Stimulated activated CD8-positive, alpha-beta memory T cell treated with anti-CD3 and anti-CD28 coated beads, Interleukin-4, amount 100 ng/mL, for 48 hours (primary cell): ENCODE measurements at regions not wholly inside any gene's neighbourhood (a gene's known extent, or its start where the extent isn't known, plus 50 kb on each side); places are given as distances from the start of the nearest gene placed in this dataset.
"Not testable (repeated sequence)": the region's sequence is repeated elsewhere in the genome, so short reads cannot be mapped to it uniquely, and the experiment has no call there.

Experiments used
- DNase-seq: peaks from one replicate; pipeline ENCODE4 v3.0.0-alpha.2; 2020

- no peak for DNase-seq
These were observed 926.4 kb upstream of the SLC35B3 start for GRCh38 chr6:9361749-9362148.

GRCh38 chr6:9360881-9361280, 925.5 kb upstream of the SLC35B3 start:
- no peak for DNase-seq

GRCh38 chr6:9347608-9348007, 912.3 kb upstream of the SLC35B3 start:
- DNase-seq = no peak

GRCh38 chr6:9346923-9347322, 911.6 kb upstream of the SLC35B3 start:
- no peak for DNase-seq

- DNase-seq = no peak
These were observed 900.1 kb upstream of the SLC35B3 start for GRCh38 chr6:9335431-9335830.

GRCh38 chr6:9334979-9335378, 899.6 kb upstream of the SLC35B3 start:
- DNase-seq = no peak

GRCh38 chr6:9332241-9332780, 897.0 kb upstream of the SLC35B3 start:
- DNase-seq = no peak

- DNase-seq = no peak
These were observed 881.5 kb upstream of the SLC35B3 start for GRCh38 chr6:9316831-9317230.

- DNase-seq = no peak
These were observed 880.8 kb upstream of the SLC35B3 start for GRCh38 chr6:9315966-9316650.

GRCh38 chr6:9308284-9308683, 872.9 kb upstream of the SLC35B3 start:
- no peak for DNase-seq

GRCh38 chr6:9307786-9308185, 872.4 kb upstream of the SLC35B3 start:
- DNase-seq = no peak

- no peak for DNase-seq
These were observed 871.8 kb upstream of the SLC35B3 start for GRCh38 chr6:9307187-9307586.

- DNase-seq = no peak
These were observed 860.3 kb upstream of the SLC35B3 start for GRCh38 chr6:9295644-9296043.

GRCh38 chr6:9292975-9293374, 857.6 kb upstream of the SLC35B3 start:
- no peak for DNase-seq

- not testable (repeated sequence) for DNase-seq
These were observed 855.0 kb upstream of the SLC35B3 start for GRCh38 chr6:9290342-9290741.

GRCh38 chr6:9272671-9273070, 837.3 kb upstream of the SLC35B3 start:
- no peak for DNase-seq

GRCh38 chr6:9266741-9267140, 831.4 kb upstream of the SLC35B3 start:
- no peak for DNase-seq

GRCh38 chr6:9257215-9257614, 821.9 kb upstream of the SLC35B3 start:
- no peak for DNase-seq

- no peak for DNase-seq
These were observed 818.9 kb upstream of the SLC35B3 start for GRCh38 chr6:9254251-9254650.

GRCh38 chr6:9252799-9253198, 817.5 kb upstream of the SLC35B3 start:
- no peak for DNase-seq

GRCh38 chr6:9250852-9251251, 815.5 kb upstream of the SLC35B3 start:
- no peak for DNase-seq

- no peak for DNase-seq
These were observed 812.8 kb upstream of the SLC35B3 start for GRCh38 chr6:9248133-9248532.

- no peak for DNase-seq
These were observed 805.5 kb upstream of the SLC35B3 start for GRCh38 chr6:9240861-9241260.

- no peak for DNase-seq
These were observed 801.1 kb upstream of the SLC35B3 start for GRCh38 chr6:9236443-9236842.

- DNase-seq = no peak
These were observed 798.3 kb upstream of the SLC35B3 start for GRCh38 chr6:9233686-9234085.
